AG10803 (cell line): ENCODE measurements at regions not wholly inside any gene's neighbourhood (a gene's known extent, or its start where the extent isn't known, plus 50 kb on each side); places are given as distances from the start of the nearest gene placed in this dataset.

Experiments
- DNase-seq: peaks from one replicate; pipeline ENCODE4 v3.0.0; 2010; ENCODE audit warnings: low read depth
- H3K4me3 ChIP-seq: 2 replicates; pipeline ENCODE4 v1.5.1; 2011; ENCODE audit warnings: mild to moderate bottlenecking, low read length, control low read depth
- TF ChIP-seq, protein P1 (sequence below): conservative IDR thresholded peaks from 2 replicates; pipeline ENCODE4 v1.5.1; 2011; ENCODE audit warnings: mild to moderate bottlenecking, low read length, control low read depth, inconsistent platforms

DNA sequence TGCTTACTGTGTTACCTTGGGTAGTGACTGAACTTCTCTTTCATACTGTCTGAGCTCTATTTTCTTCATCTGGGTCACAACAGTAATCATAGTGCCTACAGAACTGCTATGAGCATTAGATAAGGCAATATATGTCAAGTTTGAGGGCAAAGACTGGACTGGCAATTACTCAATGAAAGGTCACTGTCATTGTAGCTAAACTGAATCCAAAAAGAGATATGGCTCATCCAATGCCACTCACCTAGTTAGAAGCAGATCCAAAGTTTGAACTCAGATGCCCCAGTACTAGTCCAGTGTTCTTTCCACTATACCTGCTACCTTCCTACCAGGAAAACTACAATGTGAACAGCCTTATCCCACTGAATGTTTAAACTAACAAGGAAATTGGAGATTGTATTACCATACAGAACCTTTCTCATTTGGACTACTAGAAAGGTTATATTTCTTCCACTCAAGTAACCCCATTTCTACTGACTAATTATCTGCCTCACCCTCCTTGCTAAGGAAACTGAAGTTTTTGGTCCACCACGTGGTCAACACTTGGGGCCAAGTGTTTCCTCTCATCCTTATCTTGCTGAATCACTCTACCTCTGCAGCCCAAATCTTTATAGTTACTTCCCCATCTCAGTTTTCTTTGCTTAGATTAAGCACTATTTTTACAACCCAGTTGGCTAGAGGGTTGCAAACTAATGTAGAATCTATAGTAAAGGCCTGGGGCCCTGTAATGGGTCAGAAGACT, 202.3 kb upstream of the LPP start:
- H3K4me3 ChIP-seq = no peak overlapping the region
- TF ChIP-seq, protein P1, sequence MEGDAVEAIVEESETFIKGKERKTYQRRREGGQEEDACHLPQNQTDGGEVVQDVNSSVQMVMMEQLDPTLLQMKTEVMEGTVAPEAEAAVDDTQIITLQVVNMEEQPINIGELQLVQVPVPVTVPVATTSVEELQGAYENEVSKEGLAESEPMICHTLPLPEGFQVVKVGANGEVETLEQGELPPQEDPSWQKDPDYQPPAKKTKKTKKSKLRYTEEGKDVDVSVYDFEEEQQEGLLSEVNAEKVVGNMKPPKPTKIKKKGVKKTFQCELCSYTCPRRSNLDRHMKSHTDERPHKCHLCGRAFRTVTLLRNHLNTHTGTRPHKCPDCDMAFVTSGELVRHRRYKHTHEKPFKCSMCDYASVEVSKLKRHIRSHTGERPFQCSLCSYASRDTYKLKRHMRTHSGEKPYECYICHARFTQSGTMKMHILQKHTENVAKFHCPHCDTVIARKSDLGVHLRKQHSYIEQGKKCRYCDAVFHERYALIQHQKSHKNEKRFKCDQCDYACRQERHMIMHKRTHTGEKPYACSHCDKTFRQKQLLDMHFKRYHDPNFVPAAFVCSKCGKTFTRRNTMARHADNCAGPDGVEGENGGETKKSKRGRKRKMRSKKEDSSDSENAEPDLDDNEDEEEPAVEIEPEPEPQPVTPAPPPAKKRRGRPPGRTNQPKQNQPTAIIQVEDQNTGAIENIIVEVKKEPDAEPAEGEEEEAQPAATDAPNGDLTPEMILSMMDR = no peak
- no peak for DNase-seq

DNA sequence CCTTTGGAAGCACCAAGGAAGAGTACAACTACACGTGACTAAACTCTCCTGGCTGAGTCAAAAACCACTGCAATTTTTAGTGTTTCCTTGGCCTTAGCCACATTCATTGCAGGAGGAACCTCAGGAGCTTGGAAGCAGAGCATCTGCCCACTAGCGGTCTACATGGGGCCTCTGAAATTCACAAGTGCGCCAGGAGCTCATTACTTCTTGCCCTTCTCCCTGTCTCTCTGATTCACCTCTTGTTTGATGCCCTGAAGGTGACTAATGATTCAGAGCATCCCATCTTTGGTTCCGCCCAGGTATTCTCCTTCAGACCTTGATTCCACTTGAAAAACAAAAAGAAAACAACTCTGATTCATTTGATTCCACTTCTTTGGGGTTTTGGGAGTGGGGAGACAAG, 201.1 kb upstream of the LPP start:
- DNase-seq = peak; percentile 9
- TF ChIP-seq, protein P1 = no peak
- H3K4me3 ChIP-seq = no peak overlapping the region

DNA sequence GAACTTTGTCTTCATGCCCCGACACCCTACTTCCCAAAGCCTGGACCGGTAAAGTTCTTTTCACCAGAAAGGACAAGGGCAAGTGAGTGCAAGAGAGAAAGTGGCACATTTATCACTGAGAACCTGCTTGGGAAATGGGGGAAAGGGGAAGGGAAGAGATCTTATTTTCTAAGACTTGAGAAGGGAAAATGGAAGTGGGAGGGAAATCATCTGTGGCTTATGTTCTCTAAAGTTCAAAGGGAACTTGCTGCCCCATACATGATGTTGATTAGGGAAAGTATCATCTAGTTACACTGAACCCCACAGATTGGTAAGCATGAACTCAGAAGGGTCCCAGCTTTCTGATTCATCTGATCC, 199.5 kb upstream of the LPP start:
- TF ChIP-seq, protein P1 = no peak
- no peak for DNase-seq
- H3K4me3 ChIP-seq = no peak overlapping the region

DNA sequence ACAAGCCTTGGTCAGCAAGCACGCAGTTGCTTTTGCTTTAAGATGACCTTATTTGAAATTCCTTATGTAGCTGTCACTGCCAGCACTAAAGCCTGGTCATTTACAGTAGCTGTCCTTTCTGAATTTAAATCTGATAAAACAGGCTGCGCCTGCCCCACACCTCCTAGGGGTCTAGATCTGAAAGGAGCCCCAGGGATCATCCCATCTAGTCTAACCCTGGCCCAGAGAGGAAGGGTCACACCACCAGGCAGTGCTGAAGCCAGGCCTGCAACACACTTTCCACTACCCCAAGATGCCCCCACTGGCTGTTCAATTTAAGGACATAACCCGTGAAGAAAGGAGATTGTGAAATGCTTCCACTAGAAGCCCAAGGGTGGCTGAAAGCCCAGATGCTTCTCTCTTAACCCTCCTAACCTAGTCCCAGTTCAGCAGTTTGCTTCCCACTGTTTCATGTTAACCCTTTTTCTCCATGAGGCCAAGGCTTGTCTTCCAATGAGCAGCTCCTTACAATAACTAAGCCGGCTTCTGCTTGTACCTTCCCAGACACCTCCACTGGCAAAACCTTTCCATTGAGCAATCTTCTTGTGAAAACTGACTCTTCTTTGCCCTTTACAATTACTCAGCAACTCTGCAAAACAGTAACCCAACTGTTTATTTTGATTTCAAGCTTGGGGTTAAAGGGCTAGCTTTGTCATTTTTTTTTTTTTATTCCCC, 198.9 kb upstream of the LPP start:
- TF ChIP-seq, protein P1 = peak; percentile 31
- peak; percentile 77 for DNase-seq
- no peak overlapping the region for H3K4me3 ChIP-seq

DNA sequence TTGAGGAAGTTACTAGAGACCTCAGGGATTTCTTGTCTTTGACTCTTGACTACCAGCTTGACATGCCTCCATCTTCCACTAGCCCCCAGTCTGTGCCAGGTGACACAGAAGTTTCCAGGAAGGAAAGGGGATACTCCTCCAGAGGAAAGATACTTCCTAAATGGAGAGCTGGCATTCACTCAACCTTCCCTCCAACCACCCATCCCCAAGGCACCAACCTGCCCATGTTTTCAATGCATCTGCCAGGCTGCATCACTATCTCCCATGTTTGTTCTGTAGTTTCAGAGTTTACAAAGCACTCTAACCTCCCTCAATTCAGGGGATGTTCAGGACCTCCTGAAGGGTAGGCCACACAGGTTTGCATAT, 198.4 kb upstream of the LPP start:
- no peak overlapping the region for H3K4me3 ChIP-seq
- TF ChIP-seq, protein P1 = no peak
- no peak for DNase-seq

DNA sequence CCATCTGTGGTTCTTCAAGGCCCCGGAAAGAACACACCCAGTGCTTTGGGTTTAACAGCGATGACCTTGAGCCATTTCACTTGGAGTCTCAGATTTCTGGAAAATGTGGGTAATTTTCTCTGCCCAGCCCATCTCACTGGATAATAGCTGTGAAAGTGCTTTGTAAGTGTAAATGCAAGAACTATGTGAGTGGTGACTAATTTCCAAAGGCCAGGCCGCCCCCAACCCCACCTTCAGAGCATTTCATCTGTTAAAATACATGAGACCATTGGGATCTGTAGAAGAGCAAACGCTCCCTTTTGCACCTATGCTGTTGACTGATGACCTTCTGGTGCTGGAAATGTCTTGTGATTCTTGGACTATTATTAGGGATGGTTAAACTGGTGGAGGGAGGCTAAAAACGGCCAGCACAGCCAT, 196.8 kb upstream of the LPP start:
- no peak for DNase-seq
- TF ChIP-seq, protein P1 = no peak
- H3K4me3 ChIP-seq = no peak overlapping the region

DNA sequence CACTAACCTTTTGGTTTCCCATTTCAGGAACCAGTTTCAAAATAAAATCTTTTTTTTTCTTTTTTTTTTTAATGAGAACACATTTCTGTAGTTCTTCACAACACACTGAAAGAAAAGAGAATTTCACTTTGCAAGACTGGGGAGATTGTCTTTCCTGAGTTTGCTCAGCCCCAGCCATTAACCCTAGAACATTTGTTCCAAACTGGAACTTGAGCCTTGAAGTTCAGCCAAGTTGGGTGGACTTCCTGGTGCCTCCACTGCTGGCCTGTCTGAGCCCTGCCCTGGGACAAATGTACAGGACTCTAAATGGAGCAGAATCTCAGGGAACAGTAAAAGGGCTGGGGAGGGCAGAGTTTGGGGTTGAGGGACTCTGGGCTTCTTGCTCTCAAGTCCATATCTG, 196.4 kb upstream of the LPP start:
- H3K4me3 ChIP-seq = no peak overlapping the region
- no peak for DNase-seq
- TF ChIP-seq, protein P1 = no peak
